HEK293T (cell line): ENCODE measurements at regions not wholly inside any gene's neighbourhood (a gene's known extent, or its start where the extent isn't known, plus 50 kb on each side); places are given as distances from the start of the nearest gene placed in this dataset.

Experiments
- BHLHE40 ChIP-seq: fragments of 450-650 bp; IDR thresholded peaks from 2 replicates; pipeline ENCODE4 v1.6.1; 2016; ENCODE audit warnings: mild to moderate bottlenecking, moderate library complexity, borderline replicate concordance
- ELF4 ChIP-seq: fragments of 450-650 bp; IDR thresholded peaks from 2 replicates; pipeline ENCODE4 v1.6.1; 2017; ENCODE audit warnings: antibody characterized with exemption
- HDGF ChIP-seq: fragments of 450-650 bp; IDR thresholded peaks from 2 replicates; pipeline ENCODE4 v1.6.1; 2017; ENCODE audit warnings: antibody characterized with exemption, borderline replicate concordance
- NFRKB ChIP-seq: fragments of 450-650 bp; IDR thresholded peaks from 2 replicates; pipeline ENCODE4 v1.6.1; 2016; ENCODE audit warnings: mild to moderate bottlenecking, moderate library complexity
- PKNOX1 ChIP-seq: fragments of 450-650 bp; IDR thresholded peaks from 2 replicates; pipeline ENCODE4 v1.6.1; 2016
- SP1 ChIP-seq: fragments of 450-650 bp; IDR thresholded peaks from 2 replicates; pipeline ENCODE4 v1.6.1; 2017
- SUZ12 ChIP-seq: fragments of 450-650 bp; IDR thresholded peaks from 2 replicates; pipeline ENCODE4 v1.6.1; 2016; ENCODE audit warnings: mild to moderate bottlenecking
- TARDBP ChIP-seq: fragments of 450-650 bp; IDR thresholded peaks from 2 replicates; pipeline ENCODE4 v1.6.1; 2016
- ZNF384 ChIP-seq: fragments of 450-650 bp; IDR thresholded peaks from 2 replicates; pipeline ENCODE4 v1.6.1; 2016

GRCh38 chr18:60075477-60075876 is 175.7 kb downstream of the PMAIP1 start:
- TF ChIP-seq SP1 (no peak), HDGF (no peak), BHLHE40 (no peak), ZNF384 (no peak), ELF4 (no peak), SUZ12 (no peak), PKNOX1 (no peak), NFRKB (no peak), TARDBP (no peak)
